ENCODE measurements at regions not wholly inside any gene's neighbourhood (a gene's known extent, or its start where the extent isn't known, plus 50 kb on each side); places are given as distances from the start of the nearest gene placed in this dataset.

DNA sequence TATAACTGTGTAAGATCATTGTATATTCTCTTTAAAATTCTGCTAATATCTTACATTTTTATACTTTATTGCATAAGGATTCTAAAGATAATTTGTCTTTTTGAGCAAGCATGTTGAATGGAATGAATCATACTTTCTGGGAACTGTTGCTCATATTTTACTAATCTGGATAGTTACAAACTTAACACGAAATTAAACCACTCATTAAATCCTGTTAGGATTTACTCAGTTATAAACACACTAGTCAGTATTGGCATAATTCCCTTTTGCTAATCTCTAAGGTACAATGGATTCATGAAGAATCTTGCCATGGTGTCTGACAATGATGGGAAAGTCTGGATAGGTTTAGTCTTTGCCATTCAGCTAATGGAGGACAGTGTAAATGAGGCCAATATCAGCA lies 338.1 kb upstream of the SMC2 start:
- TF ChIP-seq, protein P1, sequence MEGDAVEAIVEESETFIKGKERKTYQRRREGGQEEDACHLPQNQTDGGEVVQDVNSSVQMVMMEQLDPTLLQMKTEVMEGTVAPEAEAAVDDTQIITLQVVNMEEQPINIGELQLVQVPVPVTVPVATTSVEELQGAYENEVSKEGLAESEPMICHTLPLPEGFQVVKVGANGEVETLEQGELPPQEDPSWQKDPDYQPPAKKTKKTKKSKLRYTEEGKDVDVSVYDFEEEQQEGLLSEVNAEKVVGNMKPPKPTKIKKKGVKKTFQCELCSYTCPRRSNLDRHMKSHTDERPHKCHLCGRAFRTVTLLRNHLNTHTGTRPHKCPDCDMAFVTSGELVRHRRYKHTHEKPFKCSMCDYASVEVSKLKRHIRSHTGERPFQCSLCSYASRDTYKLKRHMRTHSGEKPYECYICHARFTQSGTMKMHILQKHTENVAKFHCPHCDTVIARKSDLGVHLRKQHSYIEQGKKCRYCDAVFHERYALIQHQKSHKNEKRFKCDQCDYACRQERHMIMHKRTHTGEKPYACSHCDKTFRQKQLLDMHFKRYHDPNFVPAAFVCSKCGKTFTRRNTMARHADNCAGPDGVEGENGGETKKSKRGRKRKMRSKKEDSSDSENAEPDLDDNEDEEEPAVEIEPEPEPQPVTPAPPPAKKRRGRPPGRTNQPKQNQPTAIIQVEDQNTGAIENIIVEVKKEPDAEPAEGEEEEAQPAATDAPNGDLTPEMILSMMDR (conservative IDR thresholded peaks at IDR 0.05 in 1 of 2, IDR thresholded peaks at IDR 0.05 in 1 of 2; ENCODE audit: extremely low read depth in 1 of 2, insufficient read depth in 1 of 2, low read depth in 1 of 2, low read length in 2 of 2) = no peak
- TF ChIP-seq EZH2 (IDR thresholded peaks at IDR 0.05; ENCODE audit: borderline replicate concordance, low read length) = no peak

All from mammary epithelial cell (primary cell).